ENCODE measurements at regions not wholly inside any gene's neighbourhood (a gene's known extent, or its start where the extent isn't known, plus 50 kb on each side); places are given as distances from the start of the nearest gene placed in this dataset.

DNA sequence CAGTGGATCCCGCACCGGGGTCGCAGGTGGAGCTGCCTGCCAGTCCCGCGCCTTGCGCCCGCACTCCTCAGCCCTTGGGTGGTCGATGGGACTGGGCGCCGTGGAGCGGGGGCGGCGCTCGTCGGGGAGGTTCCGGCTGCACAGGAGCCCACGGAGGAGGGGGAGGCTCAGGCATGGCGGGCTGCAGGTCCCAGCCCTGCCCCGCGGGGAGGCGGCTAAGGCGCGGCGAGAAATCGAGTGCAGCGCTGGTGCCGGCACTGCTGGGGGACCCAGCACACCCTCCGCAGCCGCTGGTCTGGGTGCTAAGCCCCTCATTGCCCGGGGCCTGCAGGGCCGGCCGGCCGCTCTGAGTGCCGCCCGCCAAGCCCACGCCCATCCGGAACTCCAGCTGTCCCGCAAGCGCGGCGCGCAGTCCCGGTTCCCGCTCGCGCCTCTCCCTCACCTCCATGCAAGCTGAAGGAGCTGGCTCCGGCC lies 120.6 kb upstream of the MEF2C start:
- no peak for TF ChIP-seq ZNF274 (IDR thresholded peaks at IDR 0.05; ENCODE audit: low read depth, low read length)
- TF ChIP-seq YY1 (IDR thresholded peaks at IDR 0.05; ENCODE audit: insufficient read depth, insufficient read length), result no peak
- no peak for TF ChIP-seq SUZ12 (IDR thresholded peaks at IDR 0.05; ENCODE audit: extremely low read depth, insufficient read depth, insufficient read length)
- Histone ChIP-seq H3K9ac (ENCODE audit: insufficient read length, low read depth) (no peak overlapping the region), H3K36me3 (ENCODE audit: insufficient read depth, insufficient read length, low read length) (no peaks in the 10 kb centered on the region), H3K4me1 (ENCODE audit: insufficient read depth, insufficient read length) (no peaks in the 10 kb centered on the region), H3K27me3 (ENCODE audit: insufficient read depth, insufficient read length) (no peaks in the 10 kb centered on the region), H3K9me3 (ENCODE audit: insufficient read depth, low read length) (no peaks in the 10 kb centered on the region), H3K4me3 (ENCODE audit: insufficient read length, low read depth) (no peak overlapping the region)
- no peak for DNase-seq (ENCODE audit: low read depth, low spot score)

DNA sequence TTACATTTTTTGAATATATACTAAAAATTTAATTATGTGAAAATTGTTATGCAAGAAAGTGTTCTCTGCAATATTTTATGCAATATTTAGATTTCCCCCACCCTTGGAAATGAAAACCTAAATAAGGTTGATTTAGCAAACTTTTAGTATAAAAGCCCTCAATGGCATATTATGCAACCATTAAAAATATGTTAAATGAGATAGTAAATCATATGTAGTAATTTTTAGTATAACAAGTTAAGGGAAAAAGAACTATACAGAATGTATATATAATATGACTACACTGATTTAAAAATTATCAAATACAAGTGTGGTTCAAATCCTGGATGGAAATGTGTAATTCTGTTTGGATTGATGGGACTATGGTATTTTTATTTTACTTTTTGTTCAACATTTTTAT lies 116.9 kb upstream of the MEF2C start:
- Histone ChIP-seq H3K9ac (ENCODE audit: insufficient read length, low read depth) (no peak overlapping the region), H3K9me3 (ENCODE audit: insufficient read depth, low read length) (no peaks in the 10 kb centered on the region), H3K27me3 (ENCODE audit: insufficient read depth, insufficient read length) (no peaks in the 10 kb centered on the region), H3K4me3 (ENCODE audit: insufficient read length, low read depth) (no peak overlapping the region), H3K4me1 (ENCODE audit: insufficient read depth, insufficient read length) (no peaks in the 10 kb centered on the region), H3K36me3 (ENCODE audit: insufficient read depth, insufficient read length, low read length) (no peaks in the 10 kb centered on the region)
- TF ChIP-seq YY1 (IDR thresholded peaks at IDR 0.05; ENCODE audit: insufficient read depth, insufficient read length) (no peak), SUZ12 (IDR thresholded peaks at IDR 0.05; ENCODE audit: extremely low read depth, insufficient read depth, insufficient read length) (no peak), ZNF274 (IDR thresholded peaks at IDR 0.05; ENCODE audit: low read depth, low read length) (no peak)
- DNase-seq (ENCODE audit: low read depth, low spot score), result no peak

DNA sequence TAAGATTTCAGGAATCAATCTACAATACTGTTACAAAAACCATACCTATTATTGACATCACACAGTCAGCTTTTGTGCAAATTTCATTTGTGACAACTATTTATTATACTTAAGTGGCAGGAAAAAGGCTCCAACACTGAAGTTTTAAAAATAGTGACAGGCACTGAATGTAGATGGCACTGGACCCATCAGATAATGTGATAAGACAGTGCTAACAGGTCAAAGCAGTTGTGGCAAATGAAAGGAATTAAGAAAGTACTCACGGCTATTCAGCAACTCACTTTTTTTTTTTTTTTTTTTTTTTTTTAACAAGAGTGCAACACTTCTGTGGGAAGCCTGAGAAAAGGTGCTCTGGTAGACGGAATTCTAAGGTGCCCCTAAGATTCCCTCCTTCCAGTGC lies 115.0 kb upstream of the MEF2C start:
- Histone ChIP-seq H3K27me3 (ENCODE audit: insufficient read depth, insufficient read length) (no peaks in the 10 kb centered on the region), H3K9ac (ENCODE audit: insufficient read length, low read depth) (no peak overlapping the region), H3K4me3 (ENCODE audit: insufficient read length, low read depth) (no peak overlapping the region), H3K36me3 (ENCODE audit: insufficient read depth, insufficient read length, low read length) (no peaks in the 10 kb centered on the region), H3K9me3 (ENCODE audit: insufficient read depth, low read length) (no peaks in the 10 kb centered on the region), H3K4me1 (ENCODE audit: insufficient read depth, insufficient read length) (no peaks in the 10 kb centered on the region)
- TF ChIP-seq YY1 (IDR thresholded peaks at IDR 0.05; ENCODE audit: insufficient read depth, insufficient read length) (no peak), ZNF274 (IDR thresholded peaks at IDR 0.05; ENCODE audit: low read depth, low read length) (no peak), SUZ12 (IDR thresholded peaks at IDR 0.05; ENCODE audit: extremely low read depth, insufficient read depth, insufficient read length) (no peak)
- DNase-seq (ENCODE audit: low read depth, low spot score), result no peak

DNA sequence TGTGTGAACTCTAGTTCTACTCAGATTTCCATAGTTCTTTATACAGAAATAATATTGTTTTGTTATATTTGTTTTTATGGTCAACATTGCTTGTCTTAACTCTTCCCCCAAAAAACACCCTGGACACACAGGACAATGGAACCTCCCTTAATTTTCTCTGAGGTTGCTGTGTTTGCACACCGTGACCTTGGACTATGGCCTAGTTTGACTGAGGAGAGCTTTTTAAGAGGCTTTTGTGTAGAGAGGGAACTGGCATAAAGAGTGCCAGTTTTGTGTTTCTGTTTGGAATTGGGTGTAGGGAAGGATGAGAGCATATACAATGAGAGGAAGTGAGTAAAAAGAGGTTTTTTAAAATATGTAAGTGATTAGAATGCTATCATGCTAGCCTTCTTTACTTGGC lies 101.1 kb upstream of the MEF2C start:
- Histone ChIP-seq H3K9ac (ENCODE audit: insufficient read length, low read depth) (no peak overlapping the region), H3K36me3 (ENCODE audit: insufficient read depth, insufficient read length, low read length) (no peaks in the 10 kb centered on the region), H3K9me3 (ENCODE audit: insufficient read depth, low read length) (no peaks in the 10 kb centered on the region), H3K4me3 (ENCODE audit: insufficient read length, low read depth) (no peak overlapping the region), H3K27me3 (ENCODE audit: insufficient read depth, insufficient read length) (no peaks in the 10 kb centered on the region), H3K4me1 (ENCODE audit: insufficient read depth, insufficient read length) (no peaks in the 10 kb centered on the region)
- DNase-seq (ENCODE audit: low read depth, low spot score), result no peak
- TF ChIP-seq ZNF274 (IDR thresholded peaks at IDR 0.05; ENCODE audit: low read depth, low read length), result no peak
- no peak for TF ChIP-seq YY1 (IDR thresholded peaks at IDR 0.05; ENCODE audit: insufficient read depth, insufficient read length)
- no peak for TF ChIP-seq SUZ12 (IDR thresholded peaks at IDR 0.05; ENCODE audit: extremely low read depth, insufficient read depth, insufficient read length)

DNA sequence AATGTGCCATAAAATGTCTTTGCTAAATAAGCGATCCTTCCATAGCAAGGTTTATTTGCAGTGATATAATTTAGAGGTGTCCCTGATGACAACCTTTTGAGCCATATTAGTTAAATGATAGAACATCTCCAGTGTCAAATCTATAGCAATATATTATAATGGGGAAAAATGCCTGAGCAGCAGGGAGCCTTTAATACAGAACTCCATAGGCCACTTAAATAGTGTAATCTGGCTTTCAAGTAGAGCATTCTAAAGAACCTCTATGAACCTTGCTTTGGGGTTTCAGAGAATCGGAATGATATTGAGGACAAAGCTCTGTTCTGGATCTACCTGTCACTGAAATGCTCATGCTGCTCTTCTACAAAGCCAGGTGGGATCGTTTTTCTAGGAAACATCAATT lies 96.7 kb upstream of the MEF2C start:
- no peaks in the 10 kb centered on the region for H3K9me3 ChIP-seq (ENCODE audit: insufficient read depth, low read length)
- H3K9ac ChIP-seq (ENCODE audit: insufficient read length, low read depth), result no peak overlapping the region
- no peak for DNase-seq (ENCODE audit: low read depth, low spot score)
- TF ChIP-seq SUZ12 (IDR thresholded peaks at IDR 0.05; ENCODE audit: extremely low read depth, insufficient read depth, insufficient read length), result no peak
- TF ChIP-seq YY1 (IDR thresholded peaks at IDR 0.05; ENCODE audit: insufficient read depth, insufficient read length), result no peak
- TF ChIP-seq ZNF274 (IDR thresholded peaks at IDR 0.05; ENCODE audit: low read depth, low read length), result no peak
- no peak overlapping the region for H3K4me3 ChIP-seq (ENCODE audit: insufficient read length, low read depth)
- H3K4me1 ChIP-seq (ENCODE audit: insufficient read depth, insufficient read length), result no peaks in the 10 kb centered on the region
- H3K36me3 ChIP-seq (ENCODE audit: insufficient read depth, insufficient read length, low read length), result no peaks in the 10 kb centered on the region
- H3K27me3 ChIP-seq (ENCODE audit: insufficient read depth, insufficient read length), result no peaks in the 10 kb centered on the region

DNA sequence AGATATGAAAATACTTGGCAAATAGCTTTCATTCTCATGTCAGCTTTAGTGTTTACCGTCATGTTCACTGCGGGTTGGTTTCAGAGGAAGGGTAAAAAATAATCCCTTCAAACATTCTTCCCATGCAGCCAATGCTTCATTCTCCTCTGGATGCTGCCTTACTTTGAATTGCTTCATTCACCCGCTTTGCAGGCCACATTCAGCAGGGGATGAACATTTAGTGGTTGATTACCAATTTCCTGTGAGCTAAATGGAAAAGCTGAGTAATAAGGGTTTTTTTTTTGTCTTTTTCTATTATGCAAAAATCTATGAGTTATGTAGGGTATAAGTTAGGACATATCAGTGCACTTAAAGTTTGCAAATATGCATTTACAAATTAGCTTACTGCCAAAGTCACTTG lies 96.3 kb upstream of the MEF2C start:
- Histone ChIP-seq H3K36me3 (ENCODE audit: insufficient read depth, insufficient read length, low read length) (no peaks in the 10 kb centered on the region), H3K9me3 (ENCODE audit: insufficient read depth, low read length) (no peaks in the 10 kb centered on the region), H3K4me3 (ENCODE audit: insufficient read length, low read depth) (no peak overlapping the region), H3K4me1 (ENCODE audit: insufficient read depth, insufficient read length) (no peaks in the 10 kb centered on the region), H3K27me3 (ENCODE audit: insufficient read depth, insufficient read length) (no peaks in the 10 kb centered on the region), H3K9ac (ENCODE audit: insufficient read length, low read depth) (no peak overlapping the region)
- TF ChIP-seq YY1 (IDR thresholded peaks at IDR 0.05; ENCODE audit: insufficient read depth, insufficient read length) (no peak), ZNF274 (IDR thresholded peaks at IDR 0.05; ENCODE audit: low read depth, low read length) (no peak), SUZ12 (IDR thresholded peaks at IDR 0.05; ENCODE audit: extremely low read depth, insufficient read depth, insufficient read length) (no peak)
- no peak for DNase-seq (ENCODE audit: low read depth, low spot score)

DNA sequence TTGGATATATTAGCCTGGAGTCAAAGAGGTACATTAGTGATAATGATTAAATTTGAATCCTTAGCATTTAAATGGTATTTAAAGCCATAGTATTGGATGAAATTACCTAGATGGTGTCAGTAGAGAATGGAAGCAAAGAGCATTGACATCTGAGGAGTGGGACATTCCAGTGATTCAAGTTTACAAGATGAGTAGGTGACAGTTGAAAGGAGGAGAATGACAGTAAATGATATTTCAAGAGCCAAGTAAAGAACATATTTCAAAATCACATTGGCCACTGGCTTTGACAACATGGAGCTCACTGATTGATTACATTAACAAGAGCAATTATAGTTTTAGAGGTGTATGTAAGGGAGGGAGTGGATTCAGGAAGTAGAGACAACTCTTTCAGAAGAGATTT lies 93.9 kb upstream of the MEF2C start:
- H3K27me3 ChIP-seq (ENCODE audit: insufficient read depth, insufficient read length), result no peaks in the 10 kb centered on the region
- DNase-seq (ENCODE audit: low read depth, low spot score), result no peak
- TF ChIP-seq YY1 (IDR thresholded peaks at IDR 0.05; ENCODE audit: insufficient read depth, insufficient read length) (no peak), SUZ12 (IDR thresholded peaks at IDR 0.05; ENCODE audit: extremely low read depth, insufficient read depth, insufficient read length) (no peak), ZNF274 (IDR thresholded peaks at IDR 0.05; ENCODE audit: low read depth, low read length) (no peak)
- no peaks in the 10 kb centered on the region for H3K36me3 ChIP-seq (ENCODE audit: insufficient read depth, insufficient read length, low read length)
- H3K9ac ChIP-seq (ENCODE audit: insufficient read length, low read depth), result no peak overlapping the region
- H3K4me3 ChIP-seq (ENCODE audit: insufficient read length, low read depth), result no peak overlapping the region
- H3K9me3 ChIP-seq (ENCODE audit: insufficient read depth, low read length), result no peaks in the 10 kb centered on the region
- H3K4me1 ChIP-seq (ENCODE audit: insufficient read depth, insufficient read length), result no peaks in the 10 kb centered on the region

Measured in NT2/D1 (cell line).